ENCODE measurements at regions not wholly inside any gene's neighbourhood (a gene's known extent, or its start where the extent isn't known, plus 50 kb on each side); places are given as distances from the start of the nearest gene placed in this dataset.

- DNase-seq, result no peak
Observed at GRCh38 chr6:80480421-80481157, 374.1 kb downstream of the BCKDHB start.

- no peak for DNase-seq
Observed at GRCh38 chr6:80478030-80478429, 371.6 kb downstream of the BCKDHB start.

DNA sequence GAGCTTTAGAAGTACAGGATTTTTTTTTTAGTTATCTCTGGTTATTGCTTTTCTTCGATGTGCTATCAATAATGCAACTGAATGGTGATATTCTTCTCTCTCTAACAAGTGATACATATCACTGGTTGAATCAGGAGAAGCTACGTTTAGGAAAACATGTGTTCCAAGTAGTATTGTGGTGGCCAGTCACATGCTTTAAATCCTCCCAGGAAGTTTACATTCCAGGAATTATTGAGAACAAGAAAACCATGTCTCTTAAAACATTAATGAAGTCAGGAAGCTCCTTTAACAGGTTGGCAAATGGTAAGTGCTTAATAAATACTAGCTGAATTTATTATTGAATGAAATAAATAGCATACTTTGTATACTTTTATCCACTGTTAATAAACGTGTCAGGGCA lies 371.1 kb downstream of the BCKDHB start:
- no peak for DNase-seq

DNA sequence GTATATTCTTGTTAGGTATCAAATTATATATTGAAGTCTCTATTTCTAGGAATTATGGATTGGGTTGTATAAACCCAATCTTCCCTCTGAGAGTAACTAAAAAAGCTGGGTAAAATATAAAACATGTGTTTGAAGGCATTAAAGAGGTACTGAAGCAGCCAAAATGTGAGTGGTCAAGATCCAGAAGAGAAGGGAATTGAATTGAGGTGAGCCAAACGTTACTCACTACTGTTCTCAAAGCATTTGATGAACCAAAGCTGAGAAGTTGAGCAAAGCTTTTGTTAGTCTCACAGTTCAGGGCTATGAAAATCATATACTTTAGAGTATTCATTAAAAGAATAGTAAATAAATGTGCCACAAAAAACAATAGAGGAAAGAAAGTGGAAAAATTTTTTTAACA lies 365.8 kb downstream of the BCKDHB start:
- DNase-seq, result no peak

- DNase-seq, result no peak
Observed at GRCh38 chr6:80469977-80470376, 363.5 kb downstream of the BCKDHB start.

GRCh38 chr6:80468398-80468797 lies 361.9 kb downstream of the BCKDHB start:
- DNase-seq, result no peak

DNA sequence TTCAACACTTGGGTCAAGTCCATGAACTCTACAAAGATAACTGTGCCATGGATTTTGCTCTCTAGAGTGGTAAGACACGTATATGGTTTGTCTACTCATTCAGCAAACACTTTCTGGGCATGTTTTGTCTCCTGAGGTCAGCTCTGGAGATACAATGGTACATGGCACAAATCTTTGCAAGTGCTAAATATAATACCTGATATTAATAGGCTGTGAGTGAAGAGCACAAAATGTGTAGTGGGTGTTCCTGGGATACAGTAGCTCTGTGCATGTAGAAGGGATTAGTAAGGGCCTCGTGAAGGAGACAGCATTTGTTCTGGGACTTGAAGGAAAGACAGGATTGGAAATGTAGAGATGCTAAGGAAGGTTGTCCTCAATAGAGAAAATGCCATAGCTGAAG lies 360.9 kb downstream of the BCKDHB start:
- no peak for DNase-seq

GRCh38 chr6:80466981-80467380 lies 360.5 kb downstream of the BCKDHB start:
- DNase-seq, result no peak

DNA sequence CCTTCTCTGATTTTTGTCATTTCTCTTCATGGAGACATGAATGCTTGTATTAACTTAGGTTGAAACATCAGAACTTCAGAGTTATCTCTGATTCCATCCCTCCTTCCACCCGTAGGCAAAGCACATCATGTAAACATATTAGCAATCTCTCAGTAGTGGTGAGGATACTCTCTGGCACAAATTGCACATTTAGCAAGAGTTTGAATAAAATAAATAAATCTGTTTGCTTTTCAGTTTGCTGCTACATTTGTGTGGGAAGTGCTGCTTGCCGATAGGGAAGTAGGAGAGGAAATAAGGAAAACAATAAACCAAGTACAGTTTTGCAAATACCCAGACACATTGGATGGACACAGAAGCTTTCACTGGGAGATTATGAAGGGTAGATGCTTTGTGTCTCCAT lies 359.0 kb downstream of the BCKDHB start:
- no peak for DNase-seq

DNA sequence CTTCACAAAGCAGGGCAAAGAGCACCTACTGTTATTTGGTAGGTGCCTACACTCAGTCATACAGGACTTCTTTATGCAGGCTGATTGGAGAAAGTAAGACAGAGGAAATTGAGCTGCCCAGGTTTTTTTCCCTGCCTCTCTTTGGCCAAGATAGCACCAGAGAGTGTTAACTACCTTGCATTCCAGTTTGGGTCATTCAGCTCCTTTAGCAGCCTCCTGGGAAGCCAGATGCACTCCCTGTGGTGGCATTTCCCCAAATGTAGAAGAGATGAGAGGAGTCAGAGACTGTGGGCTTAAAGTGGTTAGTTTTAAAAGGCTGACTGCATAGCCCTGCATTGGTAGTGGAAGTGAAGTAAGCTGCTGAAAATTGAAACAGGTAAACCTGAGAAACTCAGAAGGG lies 358.4 kb downstream of the BCKDHB start:
- no peak for DNase-seq

GRCh38 chr6:80463197-80463596 lies 356.7 kb downstream of the BCKDHB start:
- DNase-seq, result no peak

DNA sequence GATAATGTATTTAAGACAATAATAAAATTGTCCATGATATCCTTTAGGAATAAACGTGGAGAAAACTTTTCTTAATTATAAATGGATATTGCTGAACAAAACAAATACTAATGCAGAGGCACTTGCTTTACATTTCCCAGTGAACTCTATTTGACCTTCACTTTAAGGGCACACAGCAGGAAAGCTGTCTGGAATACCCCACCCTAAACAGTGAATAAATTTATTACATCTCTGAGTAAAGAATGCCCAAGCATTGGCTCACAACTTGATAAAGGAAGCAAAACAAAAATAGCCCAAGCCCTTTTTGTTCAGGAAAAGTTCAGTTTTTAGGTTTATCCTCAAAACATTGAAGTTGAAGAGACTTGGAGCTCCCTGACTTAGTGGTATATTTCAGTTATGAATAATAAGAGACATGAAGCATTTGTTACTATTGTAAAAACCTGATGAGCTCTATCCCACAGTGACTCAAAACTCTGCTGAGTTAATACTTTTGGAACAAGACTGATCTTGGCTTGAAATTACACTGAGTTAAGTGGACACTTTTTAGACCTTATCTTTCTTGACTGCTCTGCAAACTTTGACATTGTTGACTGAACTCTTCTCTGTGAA lies 353.9 kb downstream of the BCKDHB start:
- DNase-seq, result no peak

DNA sequence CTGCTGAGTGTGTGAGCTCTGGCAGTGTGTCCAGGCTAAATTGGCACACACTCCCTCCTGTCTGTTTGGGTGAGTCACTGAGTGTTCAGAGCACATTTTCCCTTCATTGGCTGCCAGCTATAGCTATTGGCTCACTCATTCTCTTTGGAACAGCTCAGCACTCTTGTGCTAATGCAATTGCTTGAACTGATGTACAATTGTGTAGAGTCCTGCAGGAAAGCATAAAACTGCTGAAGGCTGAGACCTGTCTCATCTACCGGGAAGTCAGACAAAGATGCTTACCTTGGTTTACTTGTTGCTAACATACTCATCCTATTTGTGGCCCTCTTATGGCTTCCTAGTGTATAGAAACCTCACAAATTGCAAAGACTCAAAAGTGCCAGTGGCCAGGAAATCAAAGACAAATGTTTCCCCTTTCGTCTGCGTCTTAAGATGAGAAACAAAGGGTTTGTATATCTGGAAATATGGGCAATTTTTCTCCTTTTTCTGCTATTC lies 351.0 kb downstream of the BCKDHB start:
- no peak for DNase-seq

DNA sequence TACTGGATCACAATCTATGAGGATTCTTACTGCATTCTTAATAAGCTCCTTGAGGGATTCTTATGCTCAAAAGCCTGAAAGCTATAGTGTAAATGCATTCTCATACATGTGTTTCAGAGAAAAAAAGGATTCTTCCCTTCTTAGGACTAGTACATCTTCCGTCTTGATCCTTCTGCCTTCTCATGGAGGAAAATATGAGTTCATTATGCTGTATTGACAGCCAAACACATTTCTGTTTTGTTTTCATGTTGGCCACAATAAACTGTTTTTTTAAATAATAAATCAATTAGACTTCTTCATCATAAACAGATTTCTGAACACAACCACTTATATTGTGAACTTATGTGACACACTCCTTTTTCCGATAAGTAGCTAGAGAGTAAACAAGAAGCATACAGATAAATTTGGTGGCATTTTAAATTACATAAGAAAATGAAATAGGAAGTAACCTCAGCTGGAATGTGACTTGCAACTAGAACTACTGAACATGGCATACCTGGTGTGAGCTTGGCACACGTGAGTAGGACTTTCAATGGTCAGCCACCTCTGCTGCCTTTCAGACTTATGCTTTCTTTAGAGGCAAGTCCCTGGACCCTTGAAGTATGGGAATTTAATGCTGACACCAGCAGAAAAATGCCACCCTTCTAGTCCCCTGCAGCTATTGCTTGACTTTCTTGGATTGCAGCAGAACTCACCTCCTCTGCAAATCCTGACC lies 350.4 kb downstream of the BCKDHB start:
- DNase-seq, result no peak

DNA sequence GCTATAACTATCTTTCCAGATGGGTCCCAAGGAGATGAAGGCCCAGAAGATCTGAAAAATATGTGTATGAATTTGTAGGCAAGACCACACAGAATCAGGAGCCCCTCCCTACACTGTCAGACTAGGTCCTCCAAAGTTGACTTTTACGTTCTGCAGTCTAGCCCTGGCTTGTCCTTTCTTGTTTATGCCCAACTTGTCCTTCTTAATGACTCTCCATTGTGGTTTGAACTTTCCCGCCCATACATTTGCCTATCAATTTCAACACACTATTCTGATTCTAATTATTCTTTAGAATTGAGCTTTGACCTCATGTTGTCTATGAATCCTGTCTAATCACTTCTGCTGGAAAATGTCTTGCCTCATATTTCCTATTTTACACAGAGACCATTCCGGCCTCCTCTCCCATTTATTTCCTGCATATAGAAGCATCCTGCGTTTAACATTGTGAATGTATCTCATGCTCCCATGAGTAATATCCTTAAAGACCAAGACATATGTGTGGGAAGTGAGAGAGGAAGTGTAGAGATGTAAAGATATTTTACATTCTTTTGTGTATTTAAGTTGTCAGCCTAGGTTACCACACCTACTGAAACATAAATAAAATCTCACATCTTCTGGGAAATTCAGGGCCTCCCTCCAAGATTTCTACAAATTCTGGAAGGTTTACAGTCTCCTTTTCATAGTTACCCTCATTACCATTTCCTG lies 348.3 kb downstream of the BCKDHB start:
- DNase-seq, result no peak

- no peak for DNase-seq
Observed at GRCh38 chr6:80454197-80454596, 347.7 kb downstream of the BCKDHB start.

- no peak for DNase-seq
Observed at GRCh38 chr6:80449726-80450125, 343.3 kb downstream of the BCKDHB start.

DNA sequence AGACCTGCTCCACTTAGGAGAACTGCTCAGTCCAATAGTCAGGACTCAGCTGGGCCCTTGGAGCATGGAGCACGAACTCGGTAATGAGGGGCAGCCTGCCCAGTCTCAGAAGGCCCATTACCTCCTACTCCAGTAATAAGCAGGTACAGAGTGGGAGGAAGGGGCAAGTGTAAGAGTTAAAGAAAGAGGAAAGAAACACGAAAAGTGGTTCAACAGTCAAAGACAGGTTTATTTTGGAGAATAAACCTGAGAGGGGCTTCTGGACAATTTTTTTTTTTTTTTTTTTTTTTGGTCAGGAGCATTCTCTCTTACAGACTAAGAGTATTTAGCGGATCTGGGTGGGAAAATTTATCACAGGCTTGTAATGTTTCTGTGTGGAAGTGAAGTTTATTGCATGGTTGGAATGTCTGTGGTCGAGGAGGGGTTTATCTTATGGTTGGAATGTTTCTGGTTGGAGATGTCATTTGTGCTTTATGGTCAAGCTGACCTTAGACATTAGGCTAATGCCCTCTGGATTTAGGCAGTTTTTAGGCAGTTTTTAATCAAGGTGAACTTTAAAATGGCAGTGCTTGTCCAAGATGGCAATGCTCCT lies 340.1 kb downstream of the BCKDHB start:
- DNase-seq, result no peak

GRCh38 chr6:80445751-80446150 lies 339.3 kb downstream of the BCKDHB start:
- DNase-seq, result no peak

GRCh38 chr6:80442366-80442765 lies 335.9 kb downstream of the BCKDHB start:
- DNase-seq, result no peak

- DNase-seq, result no peak
Observed at GRCh38 chr6:80441131-80441530, 334.7 kb downstream of the BCKDHB start.

GRCh38 chr6:80440496-80441115 lies 334.1 kb downstream of the BCKDHB start:
- no peak for DNase-seq

All from NCI-H1092 (cell line).